Right atrium auricular region (tissue), 2 donors: ENCODE measurements at regions not wholly inside any gene's neighbourhood (a gene's known extent, or its start where the extent isn't known, plus 50 kb on each side); places are given as distances from the start of the nearest gene placed in this dataset.

ENCODE experiments used
- DNase-seq: peaks from one replicate; pipeline ENCODE4 v3.0.0-alpha.2; 2019; ENCODE audit warnings: low spot score
- H3K27ac ChIP-seq, 2 donors: fragments of 200-600 bp; sonication (generic); 1 replicate in 1 of 2; 2 replicates in 1 of 2; pipeline ENCODE4 v1.5.1; 2016 to 2019
- H3K27me3 ChIP-seq, 2 donors: fragments of 200-600 bp; sonication (generic); one replicate each; pipeline versions ENCODE4 v1.5.1 to v1.6.0; 2017 to 2019
- H3K36me3 ChIP-seq: fragments of 200-600 bp; sonication (generic); one replicate; pipeline ENCODE4 v1.5.1; 2016
- H3K4me1 ChIP-seq, 2 donors: fragments of 200-600 bp; sonication (generic); one replicate each; pipeline versions ENCODE4 v1.5.1 to v1.6.0; 2017 to 2019
- H3K4me3 ChIP-seq, 2 donors: fragments of 200-600 bp; sonication (generic); 1 replicate in 1 of 2; 2 replicates in 1 of 2; pipeline ENCODE4 v1.5.1; 2017 to 2019; ENCODE audit warnings: mild to moderate bottlenecking in 1 of 2, moderate library complexity in 1 of 2
- H3K9me3 ChIP-seq, 2 donors: fragments of 200-600 bp; sonication (generic); one replicate each; pipeline ENCODE4 v1.5.1; 2019
- TF ChIP-seq, protein P1 (sequence below), 2 donors: fragments of 200-600 bp; sonication (generic); IDR thresholded peaks; one replicate each; pipeline ENCODE4 v1.5.1; 2019; ENCODE audit warnings: antibody characterized with exemption in 2 of 2

DNA sequence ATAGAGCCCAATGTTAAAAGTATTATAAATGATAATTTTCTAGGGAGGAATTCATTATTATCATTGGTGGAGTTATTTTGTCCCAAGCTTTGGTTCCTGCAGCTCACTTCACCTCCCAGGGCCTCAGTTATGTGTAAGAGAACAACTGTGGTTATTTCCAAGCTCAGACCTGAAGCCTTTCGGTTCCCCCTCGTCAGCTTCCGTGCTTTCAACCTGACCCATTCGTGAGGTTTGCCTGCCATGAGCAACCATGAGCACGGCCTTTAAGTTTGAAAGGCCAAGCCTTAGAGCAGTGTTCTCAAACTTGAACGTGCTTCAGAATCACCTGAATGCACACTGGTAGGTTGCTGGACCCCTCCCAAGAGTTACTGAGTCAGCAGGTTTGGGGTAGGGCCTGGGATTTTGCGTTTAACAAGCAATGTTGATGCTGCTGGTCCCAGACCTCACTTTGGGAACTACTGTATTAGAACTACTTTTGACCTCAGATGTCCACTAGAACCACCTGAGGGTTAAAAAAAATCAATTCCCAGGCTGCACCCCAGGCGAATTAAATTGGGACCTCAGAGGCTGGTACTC, 133.0 kb upstream of the PRMT8 start:
- TF ChIP-seq, protein P1, sequence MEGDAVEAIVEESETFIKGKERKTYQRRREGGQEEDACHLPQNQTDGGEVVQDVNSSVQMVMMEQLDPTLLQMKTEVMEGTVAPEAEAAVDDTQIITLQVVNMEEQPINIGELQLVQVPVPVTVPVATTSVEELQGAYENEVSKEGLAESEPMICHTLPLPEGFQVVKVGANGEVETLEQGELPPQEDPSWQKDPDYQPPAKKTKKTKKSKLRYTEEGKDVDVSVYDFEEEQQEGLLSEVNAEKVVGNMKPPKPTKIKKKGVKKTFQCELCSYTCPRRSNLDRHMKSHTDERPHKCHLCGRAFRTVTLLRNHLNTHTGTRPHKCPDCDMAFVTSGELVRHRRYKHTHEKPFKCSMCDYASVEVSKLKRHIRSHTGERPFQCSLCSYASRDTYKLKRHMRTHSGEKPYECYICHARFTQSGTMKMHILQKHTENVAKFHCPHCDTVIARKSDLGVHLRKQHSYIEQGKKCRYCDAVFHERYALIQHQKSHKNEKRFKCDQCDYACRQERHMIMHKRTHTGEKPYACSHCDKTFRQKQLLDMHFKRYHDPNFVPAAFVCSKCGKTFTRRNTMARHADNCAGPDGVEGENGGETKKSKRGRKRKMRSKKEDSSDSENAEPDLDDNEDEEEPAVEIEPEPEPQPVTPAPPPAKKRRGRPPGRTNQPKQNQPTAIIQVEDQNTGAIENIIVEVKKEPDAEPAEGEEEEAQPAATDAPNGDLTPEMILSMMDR (IDR thresholded peaks at IDR 0.05), result no peak
- Histone ChIP-seq H3K4me1 (no peaks in the 10 kb centered on the region), H3K36me3 (no peaks in the 10 kb centered on the region), H3K27me3 (no peaks in the 10 kb centered on the region), H3K27ac (no peak overlapping the region), H3K4me3 (no peak overlapping the region), H3K9me3 (no peaks in the 10 kb centered on the region)
- DNase-seq, result no peak

DNA sequence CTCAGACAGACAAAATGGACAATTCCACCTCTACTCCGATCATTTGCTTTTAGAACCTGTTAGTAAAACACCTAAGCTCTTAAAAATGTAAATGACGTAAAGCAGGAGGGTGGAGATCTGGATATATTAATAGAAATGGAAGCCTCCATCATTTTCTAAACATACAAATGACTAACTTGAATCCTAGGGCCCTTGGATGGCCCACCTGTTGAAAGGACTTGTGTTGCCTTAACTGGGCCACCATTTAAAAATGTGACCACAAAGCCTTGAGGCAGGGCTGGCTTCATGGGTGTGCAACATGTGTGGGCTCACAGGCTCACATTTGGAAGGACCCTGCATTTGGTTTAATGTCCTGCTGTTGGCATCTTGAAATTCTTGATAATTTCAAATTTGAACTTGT, 131.5 kb upstream of the PRMT8 start:
- DNase-seq, result no peak
- H3K4me3 ChIP-seq, result no peak overlapping the region
- no peaks in the 10 kb centered on the region for H3K27me3 ChIP-seq
- H3K4me1 ChIP-seq, result no peaks in the 10 kb centered on the region
- H3K27ac ChIP-seq, result no peak overlapping the region
- H3K36me3 ChIP-seq, result no peaks in the 10 kb centered on the region
- no peaks in the 10 kb centered on the region for H3K9me3 ChIP-seq
- TF ChIP-seq, protein P1 (IDR thresholded peaks at IDR 0.05), result no peak

DNA sequence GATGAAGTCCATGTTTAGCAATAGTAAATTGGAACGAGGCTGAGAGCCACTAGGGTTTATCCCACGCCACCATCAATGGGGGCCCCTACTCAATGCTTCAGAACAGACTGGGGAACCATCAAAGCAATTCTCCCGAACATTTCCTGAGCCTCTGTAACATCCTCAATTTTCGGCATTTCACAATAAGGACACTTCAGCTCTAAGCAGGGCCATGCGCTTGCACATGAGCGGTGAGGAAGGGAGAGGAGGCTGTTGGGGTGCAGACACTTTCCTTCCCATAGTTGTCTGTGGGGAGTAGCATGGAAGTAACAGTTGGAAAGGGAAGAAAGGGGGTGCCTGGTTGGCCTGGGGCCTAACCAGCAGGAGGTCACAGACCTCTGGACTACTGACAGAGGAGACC, 129.9 kb upstream of the PRMT8 start:
- Histone ChIP-seq H3K9me3 (no peaks in the 10 kb centered on the region), H3K27me3 (peaks cover 0 to 6% of the 10 kb centered on the region in 2 donors), H3K27ac (no peak overlapping the region), H3K4me3 (no peak overlapping the region), H3K36me3 (no peaks in the 10 kb centered on the region), H3K4me1 (peaks cover 0 to 7% of the 10 kb centered on the region in 2 donors)
- DNase-seq, result no peak
- TF ChIP-seq, protein P1 (IDR thresholded peaks at IDR 0.05), result no peak

DNA sequence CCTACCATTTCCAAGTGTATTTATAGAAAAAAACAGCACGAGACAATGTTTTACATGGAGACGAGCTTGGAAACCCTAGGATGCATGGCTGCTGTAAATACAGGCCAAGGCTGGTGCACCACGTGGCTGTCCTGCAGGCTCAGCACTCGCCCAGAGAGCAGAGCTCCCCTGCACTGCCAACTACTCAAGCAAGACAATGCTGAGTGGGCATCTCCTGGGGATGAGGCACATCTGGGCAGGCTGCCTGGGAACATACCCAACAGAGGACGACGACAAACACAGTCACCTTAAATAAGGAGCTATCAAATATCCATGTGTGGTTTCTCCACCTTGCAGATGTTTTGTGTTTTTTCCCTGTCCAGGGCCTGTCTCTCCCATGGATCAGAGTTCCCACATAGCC, 128.3 kb upstream of the PRMT8 start:
- Histone ChIP-seq H3K27ac (no peak overlapping the region), H3K36me3 (no peaks in the 10 kb centered on the region), H3K4me1 (peaks cover 0 to 11% of the 10 kb centered on the region in 2 donors), H3K4me3 (no peak overlapping the region), H3K9me3 (no peaks in the 10 kb centered on the region), H3K27me3 (peaks cover 5 to 6% of the 10 kb centered on the region in 2 donors)
- TF ChIP-seq, protein P1 (IDR thresholded peaks at IDR 0.05), result no peak
- no peak for DNase-seq

DNA sequence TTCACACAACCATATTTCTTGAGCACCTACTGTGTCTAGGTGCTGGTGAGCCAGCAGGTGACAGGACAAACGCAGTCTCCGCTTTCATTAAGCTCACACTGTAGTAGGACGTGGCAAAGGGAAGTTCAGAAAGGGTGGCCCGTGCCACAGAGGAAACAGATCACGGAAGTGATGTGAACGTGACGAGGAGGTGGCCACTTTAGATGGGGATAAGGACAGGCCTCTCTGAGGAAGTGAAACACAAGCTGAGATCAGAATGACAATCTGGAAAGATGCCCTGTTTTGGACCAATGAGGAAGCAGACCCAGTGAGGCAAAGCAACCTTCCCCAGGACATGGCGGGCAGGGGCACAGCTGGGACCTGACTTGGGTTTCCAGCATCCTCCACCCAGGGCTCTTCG, 127.4 kb upstream of the PRMT8 start:
- TF ChIP-seq, protein P1 (IDR thresholded peaks at IDR 0.05), result no peak
- Histone ChIP-seq H3K4me3 (no peak overlapping the region), H3K9me3 (no peaks in the 10 kb centered on the region), H3K4me1 (peaks cover 0 to 11% of the 10 kb centered on the region in 2 donors), H3K27ac (no peak overlapping the region), H3K36me3 (no peaks in the 10 kb centered on the region), H3K27me3 (peaks cover 5 to 6% of the 10 kb centered on the region in 2 donors)
- no peak for DNase-seq

DNA sequence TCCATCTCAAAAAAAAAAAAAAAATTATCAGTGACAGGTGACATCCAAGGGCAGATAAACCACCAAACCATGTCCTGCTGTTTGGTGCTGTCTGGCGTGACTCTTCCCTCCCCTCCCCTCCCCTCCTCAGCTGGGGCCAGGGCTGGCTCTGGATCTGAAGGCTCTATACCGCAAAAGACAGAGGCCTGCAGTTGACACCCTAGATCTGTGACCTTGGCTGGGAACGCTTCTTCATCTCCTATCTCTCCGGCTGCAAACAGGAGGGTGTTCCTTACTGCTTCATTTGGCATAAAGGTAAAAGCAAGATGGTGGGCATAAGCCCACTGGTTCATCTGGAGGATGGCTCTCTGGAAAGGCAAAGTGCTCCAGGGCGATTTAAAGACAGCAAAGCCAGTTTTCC, 126.8 kb upstream of the PRMT8 start:
- Histone ChIP-seq H3K4me1 (peaks cover 0 to 11% of the 10 kb centered on the region in 2 donors), H3K9me3 (no peaks in the 10 kb centered on the region), H3K4me3 (no peak overlapping the region), H3K27me3 (peaks cover 5 to 6% of the 10 kb centered on the region in 2 donors), H3K36me3 (no peaks in the 10 kb centered on the region), H3K27ac (no peak overlapping the region)
- TF ChIP-seq, protein P1 (IDR thresholded peaks at IDR 0.05), result no peak
- DNase-seq, result no peak
